Liver (tissue), 8 donors: ENCODE measurements at regions not wholly inside any gene's neighbourhood (a gene's known extent, or its start where the extent isn't known, plus 50 kb on each side); places are given as distances from the start of the nearest gene placed in this dataset.

Experiments used
- DNase-seq: peaks from one replicate; pipeline ENCODE4 v3.0.0-alpha.2; 2017; ENCODE audit warnings: low spot score
- H3K27ac ChIP-seq, 2 donors: one replicate each; pipeline ENCODE4 v1.7.0; 2013; ENCODE audit warnings: inconsistent platforms in 2 of 2, low read length in 2 of 2, control low read depth in 1 of 2, low read depth in 1 of 2, mild to moderate bottlenecking in 1 of 2
- H3K27me3 ChIP-seq, 4 donors: one replicate each; pipeline versions ENCODE4 v1.6.1 to v1.7.0; 2013; ENCODE audit warnings: low read length in 3 of 4, inconsistent platforms in 1 of 4, mild to moderate bottlenecking in 1 of 4, moderate library complexity in 1 of 4; ENCODE audit not compliant: control insufficient read depth in 4 of 4, insufficient read depth in 4 of 4
- H3K36me3 ChIP-seq, 4 donors: one replicate each; pipeline versions ENCODE4 v1.6.1 to v1.7.0; 2013; ENCODE audit warnings: low read length in 3 of 4, mild to moderate bottlenecking in 3 of 4, low read depth in 1 of 4, moderate library complexity in 1 of 4; ENCODE audit not compliant: control insufficient read depth in 4 of 4, insufficient read depth in 3 of 4
- H3K4me1 ChIP-seq, 4 donors: one replicate each; pipeline versions ENCODE4 v1.6.1 to v1.7.0; 2013; ENCODE audit warnings: low read length in 3 of 4, mild to moderate bottlenecking in 3 of 4, moderate library complexity in 1 of 4; ENCODE audit not compliant: control insufficient read depth in 4 of 4, insufficient read depth in 4 of 4
- H3K4me3 ChIP-seq, 3 donors: one replicate each; pipeline versions ENCODE4 v1.6.1 to v1.7.0; 2013; ENCODE audit warnings: low read length in 3 of 3, control low read depth in 1 of 3, low read depth in 1 of 3, mild to moderate bottlenecking in 1 of 3
- H3K9ac ChIP-seq, 2 donors: one replicate each; pipeline ENCODE4 v1.7.0; 2013; ENCODE audit warnings: low read length in 2 of 2, mild to moderate bottlenecking in 2 of 2, moderate library complexity in 2 of 2, control low read depth in 1 of 2, low read depth in 1 of 2
- H3K9me3 ChIP-seq, 4 donors: one replicate each; pipeline versions ENCODE4 v1.6.1 to v1.7.0; 2013; ENCODE audit warnings: low read length in 3 of 4; ENCODE audit not compliant: control insufficient read depth in 4 of 4
- ATF3 ChIP-seq: IDR thresholded peaks from 2 replicates; pipeline ENCODE4 v1.6.1; 2016; ENCODE audit warnings: antibody characterized with exemption
- CTCF ChIP-seq: fragments of 150-350 bp; IDR thresholded peaks from 2 replicates; pipeline ENCODE4 v1.5.1; 2017; ENCODE audit warnings: improper control_type of control experiment, low read depth, low read length; ENCODE audit not compliant: missing input control
- EGR1 ChIP-seq, 2 donors: IDR thresholded peaks; 2 replicates each; pipeline ENCODE4 v1.6.1; 2016 to 2018; ENCODE audit warnings: antibody characterized with exemption in 2 of 2, low read depth in 2 of 2
- FOXA1 ChIP-seq: IDR thresholded peaks from 2 replicates; pipeline ENCODE4 v1.6.1; 2016; ENCODE audit warnings: antibody characterized with exemption
- FOXA2 ChIP-seq: IDR thresholded peaks from 2 replicates; pipeline ENCODE4 v1.6.1; 2016; ENCODE audit warnings: antibody characterized with exemption
- GABPA ChIP-seq, 2 donors: IDR thresholded peaks in 1 of 2; conservative IDR thresholded peaks in 1 of 2; 2 replicates each; pipeline ENCODE4 v1.6.1; 2016; ENCODE audit warnings: antibody characterized with exemption in 2 of 2, mild to moderate bottlenecking in 1 of 2, moderate library complexity in 1 of 2
- HNF4A ChIP-seq, 2 donors: conservative IDR thresholded peaks; 2 replicates each; pipeline ENCODE4 v1.6.1; 2016; ENCODE audit warnings: antibody characterized with exemption in 2 of 2, mild to moderate bottlenecking in 2 of 2
- HNF4G ChIP-seq: IDR thresholded peaks from 2 replicates; pipeline ENCODE4 v1.6.1; 2016; ENCODE audit warnings: antibody characterized with exemption
- JUND ChIP-seq, 2 donors: IDR thresholded peaks; 2 replicates each; pipeline ENCODE4 v1.6.1; 2016; ENCODE audit warnings: antibody characterized with exemption in 2 of 2
- MAX ChIP-seq: IDR thresholded peaks from 2 replicates; pipeline ENCODE4 v1.6.1; 2016; ENCODE audit warnings: antibody characterized with exemption
- NR2F2 ChIP-seq: IDR thresholded peaks from 2 replicates; pipeline ENCODE4 v1.6.1; 2016; ENCODE audit warnings: antibody characterized with exemption
- RAD21 ChIP-seq, 2 donors: IDR thresholded peaks; 2 replicates each; pipeline ENCODE4 v1.6.1; 2016; ENCODE audit warnings: antibody characterized with exemption in 2 of 2, mild to moderate bottlenecking in 2 of 2
- REST ChIP-seq: IDR thresholded peaks from 2 replicates; pipeline ENCODE4 v1.6.1; 2016; ENCODE audit warnings: antibody characterized with exemption, mild to moderate bottlenecking
- RXRA ChIP-seq, 2 donors: IDR thresholded peaks; 2 replicates each; pipeline ENCODE4 v1.6.1; 2017 to 2018; ENCODE audit warnings: antibody characterized with exemption in 2 of 2, mild to moderate bottlenecking in 1 of 2
- SP1 ChIP-seq: IDR thresholded peaks from 2 replicates; pipeline ENCODE4 v1.6.1; 2018; ENCODE audit warnings: antibody characterized with exemption, mild to moderate bottlenecking
- TAF1 ChIP-seq: conservative IDR thresholded peaks from 2 replicates; pipeline ENCODE4 v1.6.1; 2016; ENCODE audit warnings: antibody characterized with exemption, mild to moderate bottlenecking
- YY1 ChIP-seq: IDR thresholded peaks from 2 replicates; pipeline ENCODE4 v1.6.1; 2016; ENCODE audit warnings: antibody characterized with exemption, mild to moderate bottlenecking
- ZBTB33 ChIP-seq: IDR thresholded peaks from 2 replicates; pipeline ENCODE4 v1.6.1; 2016; ENCODE audit warnings: antibody characterized with exemption
- WGBS: extraction: QIAGEN DNeasy Blood & Tissue Kit; methylation state at CpG from one replicate; pipeline ENCODE4 v1.1.7; 2013; 5-methylcytosine and 5-hydroxymethylcytosine counted together
- donor health status: healthy.
- donor health status: healthy.
- donor health status: healthy.
- donor health status: healthy.
- donor health status: healthy.

GRCh38 chr10:53255661-53256205 lies 483.1 kb upstream of the MBL2 start:
- WGBS: 85% methylated on average over 1 of the region's 1 CpG
- no peaks in the 10 kb centered on the region for H3K9me3 ChIP-seq
- H3K9ac ChIP-seq: no peak overlapping the region
- peaks cover 0 to 4% (median 0%) of the 10 kb centered on the region in 4 donors for H3K4me1 ChIP-seq
- H3K27me3 ChIP-seq: no peaks in the 10 kb centered on the region
- TF ChIP-seq HNF4A (conservative IDR thresholded peaks at IDR 0.05) (no peak), ZBTB33 (no peak), FOXA2 (no peak), REST (no peak), HNF4G (no peak), RXRA (IDR thresholded peaks at IDR 0.05) (no peak), RAD21 (IDR thresholded peaks at IDR 0.05) (no peak), CTCF (no peak), JUND (IDR thresholded peaks at IDR 0.05) (no peak), TAF1 (no peak), SP1 (no peak), EGR1 (IDR thresholded peaks at IDR 0.05; ENCODE audit: low read depth in 2 of 2) (no peak), ATF3 (no peak), FOXA1 (no peak), NR2F2 (no peak), MAX (no peak)
- no peak for DNase-seq
- no peak overlapping the region for H3K27ac ChIP-seq
- H3K36me3 ChIP-seq: no peaks in the 10 kb centered on the region
- no peak overlapping the region for H3K4me3 ChIP-seq

GRCh38 chr10:53253221-53253620 lies 480.6 kb upstream of the MBL2 start:
- DNase-seq: no peak
- TF ChIP-seq GABPA (IDR thresholded peaks at IDR 0.05 in 1 of 2, conservative IDR thresholded peaks at IDR 0.05 in 1 of 2) (no peak), NR2F2 (no peak), REST (no peak), FOXA1 (no peak), HNF4G (no peak), YY1 (no peak), EGR1 (IDR thresholded peaks at IDR 0.05; ENCODE audit: low read depth in 2 of 2) (no peak), RXRA (IDR thresholded peaks at IDR 0.05) (no peak), FOXA2 (no peak), ATF3 (no peak)
- H3K36me3 ChIP-seq: no peaks in the 10 kb centered on the region
- H3K4me1 ChIP-seq: peaks cover 0 to 4% (median 0%) of the 10 kb centered on the region in 4 donors
- 62% methylated on average over 3 of the region's 3 CpGs for WGBS
- H3K9me3 ChIP-seq: no peaks in the 10 kb centered on the region
- no peaks in the 10 kb centered on the region for H3K27me3 ChIP-seq
- no peak overlapping the region for H3K27ac ChIP-seq
- H3K4me3 ChIP-seq: no peak overlapping the region
- no peak overlapping the region for H3K9ac ChIP-seq
